ENCODE measurements at regions not wholly inside any gene's neighbourhood (a gene's known extent, or its start where the extent isn't known, plus 50 kb on each side); places are given as distances from the start of the nearest gene placed in this dataset.
A peak's percentile ranks its signal among the peaks of the same experiment; 100 is the strongest.

- H3K4me1 ChIP-seq = peaks cover 18% of the 10 kb centered on the region; the same call in 2 of the 3 replicates
- H3K9me3 ChIP-seq = no peaks in the 10 kb centered on the region
- H3K4me2 ChIP-seq = no peak overlapping the region
- whole genome bisulfite sequencing (ENCODE audit: missing lambda C conversion rate) = 46% methylated on average over 1 of the region's 1 CpG
- DNase-seq (ENCODE audit: low read depth in 1 of 2, low spot score in 1 of 2) (no peak), FAIRE-seq (no peak), ATAC-seq (no peak)
- ChIA-PET POLR2A (no interaction called here), CTCF (interaction anchor here (1.0 to 2.1 kb wide), 3 partner anchors 7 to 57 kb away, joined by 3 to 4 read pairs (median 4); no protein-coding TSS in a partner anchor)
- no peak overlapping the region for H3K4me3 ChIP-seq
- no peak overlapping the region for H3K27ac ChIP-seq
- TF ChIP-seq CEBPB (IDR thresholded peaks at IDR 0.05) = no peak
- TF ChIP-seq CHD4 (IDR thresholded peaks at IDR 0.05; ENCODE audit: borderline replicate concordance) = no peak
- no peak for TF ChIP-seq EHMT2 (IDR thresholded peaks at IDR 0.05; ENCODE audit: low read depth)
- TF ChIP-seq HES2 (IDR thresholded peaks at IDR 0.05) = no peak
- TF ChIP-seq SREBF2 (IDR thresholded peaks at IDR 0.05) = no peak
- no peak for TF ChIP-seq HOXB5 (CRISPR knock-in tag; IDR thresholded peaks at IDR 0.05)
- TF ChIP-seq HOXB13 (CRISPR knock-in tag; IDR thresholded peaks at IDR 0.05; ENCODE audit: low read depth) = no peak
- no peak for TF ChIP-seq BCL3 (IDR thresholded peaks at IDR 0.05)
- no peak for TF ChIP-seq ZNF302 (CRISPR knock-in tag; IDR thresholded peaks at IDR 0.05)
- no peak for TF ChIP-seq NPAS2 (CRISPR knock-in tag; IDR thresholded peaks at IDR 0.05; ENCODE audit: borderline replicate concordance)
- TF ChIP-seq USF2 (IDR thresholded peaks at IDR 0.05) = no peak
- no peak for TF ChIP-seq NR3C1 (IDR thresholded peaks at IDR 0.05)
- TF ChIP-seq RAD21 (conservative IDR thresholded peaks at IDR 0.05 in 1 of 2, IDR thresholded peaks at IDR 0.05 in 1 of 2) = no peak
- no peak for TF ChIP-seq RCOR1 (IDR thresholded peaks at IDR 0.05; ENCODE audit: low read depth, low read length)
- no peak for TF ChIP-seq CHD2 (IDR thresholded peaks at IDR 0.05; ENCODE audit: low read length, partially characterized antibody)
- TF ChIP-seq PHF8 (IDR thresholded peaks at IDR 0.05; ENCODE audit: borderline replicate concordance, low read depth) = no peak
- TF ChIP-seq CBX8 (IDR thresholded peaks at IDR 0.05) = no peak
- no peak for TF ChIP-seq MAX (IDR thresholded peaks at IDR 0.05)
Measured at GRCh38 chr14:21921453-21921852, 247.8 kb upstream of the OR4E1 start.

- H3K4me2 ChIP-seq = peak overlapping the region; percentile 67
- peak; percentile 96 for FAIRE-seq
- CTCF ChIA-PET = interaction anchor here (0.6 to 2.2 kb wide), 38 partner anchors 8 to 457 kb away, joined by 3 to 11 read pairs (median 4); no protein-coding TSS in a partner anchor
- peaks cover 40% of the 10 kb centered on the region for H3K4me1 ChIP-seq
- POLR2A ChIA-PET = no interaction called here
- H3K9me3 ChIP-seq = no peaks in the 10 kb centered on the region
- no peak overlapping the region for H3K4me3 ChIP-seq
- no peak overlapping the region for H3K27ac ChIP-seq
- WGBS (ENCODE audit: missing lambda C conversion rate) = 20% methylated on average over 4 of the region's 4 CpGs
- ATAC-seq = peak; percentile 85 to 86
- peak; percentile 43 to 92 for DNase-seq (ENCODE audit: low read depth in 1 of 2, low spot score in 1 of 2)
- TF ChIP-seq HOXB5 (CRISPR knock-in tag; IDR thresholded peaks at IDR 0.05) (no peak), TP53 (CRISPR knock-in tag; IDR thresholded peaks at IDR 0.05) (no peak), PHF8 (IDR thresholded peaks at IDR 0.05; ENCODE audit: borderline replicate concordance, low read depth) (no peak), USF2 (IDR thresholded peaks at IDR 0.05) (no peak), CEBPB (IDR thresholded peaks at IDR 0.05) (peak; percentile 70 to 94), MAFK (IDR thresholded peaks at IDR 0.05; ENCODE audit: partially characterized antibody) (no peak), HES2 (IDR thresholded peaks at IDR 0.05) (no peak), RFX5 (IDR thresholded peaks at IDR 0.05) (no peak), CHD4 (IDR thresholded peaks at IDR 0.05; ENCODE audit: borderline replicate concordance) (no peak), EHMT2 (IDR thresholded peaks at IDR 0.05; ENCODE audit: low read depth) (no peak), TFCP2L1 (CRISPR knock-in tag; IDR thresholded peaks at IDR 0.05) (no peak), REST (IDR thresholded peaks at IDR 0.05) (no peak), KDM1A (IDR thresholded peaks at IDR 0.05; ENCODE audit: low read depth) (no peak), NR3C1 (IDR thresholded peaks at IDR 0.05) (no peak), RARB (CRISPR knock-in tag; IDR thresholded peaks at IDR 0.05) (0 out of 2 replicates have a peak, but pooled peaks have one; percentile 31), ELK1 (IDR thresholded peaks at IDR 0.05; ENCODE audit: low read depth, low read length) (no peak), EHF (CRISPR knock-in tag; IDR thresholded peaks at IDR 0.05) (no peak)
Measured at GRCh38 chr14:21917699-21918436, 244.2 kb upstream of the OR4E1 start.
